ENCODE measurements at regions not wholly inside any gene's neighbourhood (a gene's known extent, or its start where the extent isn't known, plus 50 kb on each side); places are given as distances from the start of the nearest gene placed in this dataset.
"Not testable (repeated sequence)": the region's sequence is repeated elsewhere in the genome, so short reads cannot be mapped to it uniquely, and the experiment has no call there.

DNA sequence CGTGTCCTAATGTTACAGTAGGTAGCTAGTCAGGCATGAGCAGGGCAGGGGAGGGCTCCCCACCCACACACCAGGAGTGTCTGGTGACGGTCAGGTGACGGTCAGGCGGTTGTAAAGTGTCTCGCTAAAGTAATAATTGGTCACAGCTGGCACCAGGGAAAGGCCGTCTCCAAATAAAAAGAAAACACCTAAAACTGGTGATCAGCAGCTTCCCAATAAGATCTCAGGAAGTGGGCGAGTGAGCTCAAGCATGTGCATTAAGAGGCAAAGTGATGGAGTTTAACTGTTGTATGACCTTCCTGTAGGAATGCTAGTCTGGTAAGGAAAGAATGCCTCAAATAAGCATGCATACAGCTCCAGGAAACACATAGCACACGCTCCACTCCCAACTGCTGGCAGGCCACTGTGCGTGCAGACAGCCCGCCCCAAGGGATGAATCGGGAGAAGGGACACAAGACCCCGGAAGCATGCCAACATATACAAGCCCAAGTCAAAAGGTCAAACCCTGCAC lies 177.1 kb downstream of the RNF144A start:
- no peak for DNase-seq

GRCh38 chr2:7096726-7097352 lies 179.6 kb downstream of the RNF144A start:
- DNase-seq = no peak

- peak; percentile 61 for DNase-seq
These were observed 180.2 kb downstream of the RNF144A start for GRCh38 chr2:7097353-7097895.

- DNase-seq = no peak
These were observed 181.6 kb downstream of the RNF144A start for GRCh38 chr2:7098816-7099215.

GRCh38 chr2:7099687-7100086 lies 182.5 kb downstream of the RNF144A start:
- DNase-seq = not testable (repeated sequence)

GRCh38 chr2:7102826-7103225 lies 185.6 kb downstream of the RNF144A start:
- DNase-seq = no peak

GRCh38 chr2:7108792-7109532 lies 191.8 kb downstream of the RNF144A start:
- DNase-seq = no peak

DNA sequence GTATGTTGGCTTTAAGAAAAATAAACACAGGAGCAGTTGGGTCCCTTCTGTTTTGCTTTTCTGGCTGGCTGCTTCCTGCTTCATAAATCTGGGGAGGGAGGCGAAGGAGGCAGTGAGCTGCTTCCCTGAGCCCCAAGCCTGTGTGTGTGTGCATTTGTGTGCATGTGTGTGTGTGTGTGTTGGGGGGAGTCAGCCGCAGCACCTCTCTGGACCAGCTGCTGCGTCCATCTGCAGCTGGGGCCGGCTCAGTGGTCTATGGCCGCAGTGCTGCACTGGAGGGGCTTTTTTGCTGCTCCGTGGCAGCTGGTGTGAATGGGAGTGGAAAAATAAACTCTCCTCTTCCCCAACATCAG lies 192.3 kb downstream of the RNF144A start:
- DNase-seq = no peak

GRCh38 chr2:7111626-7112025 lies 194.4 kb downstream of the RNF144A start:
- peak; percentile 8 for DNase-seq

DNA sequence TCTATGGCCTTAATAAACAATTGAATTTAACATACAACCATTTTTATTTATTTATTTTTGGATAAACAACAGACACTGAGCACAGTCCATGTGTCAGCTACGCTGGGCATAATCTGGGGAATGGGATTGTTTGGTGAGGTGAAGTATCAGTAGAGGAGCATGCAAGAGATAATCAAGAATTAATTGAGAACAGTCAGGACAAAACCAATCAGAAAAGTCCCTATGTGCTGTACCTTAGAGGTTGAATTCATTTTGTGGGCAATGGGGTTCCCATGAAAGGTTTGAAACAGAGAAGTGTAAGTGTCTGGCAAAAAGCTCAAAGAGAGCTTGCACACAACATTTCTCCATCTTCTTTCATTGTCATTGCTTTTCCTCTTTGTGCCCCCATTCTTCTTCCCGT lies 198.2 kb downstream of the RNF144A start:
- no peak for DNase-seq

GRCh38 chr2:7115906-7116305 lies 198.7 kb downstream of the RNF144A start:
- no peak for DNase-seq

GRCh38 chr2:7116511-7116910 lies 199.3 kb downstream of the RNF144A start:
- DNase-seq = no peak

DNA sequence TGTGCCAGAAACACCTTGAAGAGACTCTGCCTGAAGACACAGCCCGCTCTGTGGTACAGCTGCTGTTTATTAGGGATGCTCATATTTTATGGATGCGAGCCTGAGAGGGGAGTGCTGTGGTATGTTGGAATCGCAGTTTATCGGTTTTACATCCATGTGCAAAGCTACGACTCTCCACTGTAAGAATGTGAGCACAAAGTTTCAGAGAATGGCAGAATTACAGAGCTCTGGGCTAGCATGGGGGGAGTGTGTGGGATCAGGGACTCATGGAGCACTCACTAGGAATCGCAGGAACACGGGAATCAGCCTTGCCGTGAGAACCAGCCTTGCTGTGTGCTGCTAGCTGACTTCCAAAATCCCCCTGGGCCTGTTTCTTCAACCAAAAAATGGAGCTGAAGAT lies 199.9 kb downstream of the RNF144A start:
- DNase-seq = no peak

GRCh38 chr2:7118606-7119131 lies 201.5 kb downstream of the RNF144A start:
- no peak for DNase-seq

- DNase-seq = no peak
These were observed 202.1 kb downstream of the RNF144A start for GRCh38 chr2:7119132-7119835.

- DNase-seq = no peak
These were observed 204.6 kb downstream of the RNF144A start for GRCh38 chr2:7121851-7122250.

DNA sequence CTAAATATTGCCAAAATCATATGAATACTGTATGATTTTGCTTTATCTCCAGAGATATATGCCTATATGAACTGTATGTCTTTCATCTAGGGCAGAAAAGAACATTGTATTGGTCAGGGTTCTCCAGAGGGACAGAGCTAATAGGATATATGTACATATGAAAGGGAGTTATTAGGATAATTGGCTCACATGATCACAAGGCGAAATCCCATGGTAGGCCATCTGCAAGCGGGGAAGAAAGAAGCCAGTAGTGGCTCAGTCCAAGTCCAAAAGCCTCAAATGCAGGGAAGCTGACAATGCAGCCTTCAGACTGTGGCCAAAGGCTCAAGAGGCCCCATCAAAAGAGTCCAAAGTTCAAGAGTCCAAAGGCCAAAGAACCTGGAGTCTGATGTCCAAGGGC lies 209.9 kb downstream of the RNF144A start:
- no peak for DNase-seq

GRCh38 chr2:7127687-7128086 lies 210.5 kb downstream of the RNF144A start:
- DNase-seq = no peak

GRCh38 chr2:7131261-7131660 lies 214.0 kb downstream of the RNF144A start:
- no peak for DNase-seq

DNA sequence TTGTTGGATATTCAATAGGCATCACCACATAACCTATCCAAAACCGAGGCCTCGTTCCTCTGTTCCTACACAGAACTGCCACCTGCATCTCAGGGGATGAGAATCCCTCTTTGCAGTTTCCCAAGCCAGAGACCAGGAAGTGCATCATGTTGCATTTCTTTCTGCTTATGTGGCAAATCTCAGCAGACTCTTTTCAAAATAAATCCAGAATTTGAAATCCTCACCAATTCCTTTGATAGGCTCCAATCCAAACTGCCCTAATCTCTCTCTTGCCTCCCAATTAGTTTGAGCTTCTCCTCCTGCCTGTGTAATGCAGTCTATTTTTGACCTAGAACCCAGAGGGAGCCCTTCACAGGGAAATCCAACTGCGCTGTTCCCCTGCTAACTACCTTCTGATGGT lies 215.5 kb downstream of the RNF144A start:
- DNase-seq = no peak

GRCh38 chr2:7133521-7133920 lies 216.3 kb downstream of the RNF144A start:
- DNase-seq = no peak

- DNase-seq = no peak
These were observed 223.1 kb downstream of the RNF144A start for GRCh38 chr2:7140306-7140705.

- no peak for DNase-seq
These were observed 228.5 kb downstream of the RNF144A start for GRCh38 chr2:7145707-7146106.
